Brain microvascular endothelial cell (primary cell): ENCODE measurements at regions not wholly inside any gene's neighbourhood (a gene's known extent, or its start where the extent isn't known, plus 50 kb on each side); places are given as distances from the start of the nearest gene placed in this dataset.

ENCODE experiments used
- DNase-seq: peaks from one replicate; pipeline ENCODE4 v3.0.0-alpha.2; 2020
- H3K27ac ChIP-seq: fragments of 250-450 bp; sonication (Bioruptor Pico); 2 replicates; pipeline ENCODE4 v1.5.1; 2020; ENCODE audit warnings: mild to moderate bottlenecking, moderate library complexity
- H3K27me3 ChIP-seq: fragments of 250-450 bp; sonication (Bioruptor Pico); replicated peaks from 2 replicates; pipeline ENCODE4 v1.5.1; 2020; ENCODE audit warnings: mild to moderate bottlenecking
- H3K36me3 ChIP-seq: fragments of 250-450 bp; sonication (Bioruptor Pico); replicated peaks from 2 replicates; pipeline ENCODE4 v1.5.1; 2020; ENCODE audit warnings: mild to moderate bottlenecking
- H3K4me3 ChIP-seq: 2 replicates; pipeline ENCODE4 v1.5.1; 2011; ENCODE audit warnings: low read depth, mild to moderate bottlenecking, control low read depth, low read length, moderate library complexity
- CTCF ChIP-seq: IDR thresholded peaks from 2 replicates; pipeline ENCODE4 v1.5.1; 2011; ENCODE audit warnings: low read depth, mild to moderate bottlenecking, moderate library complexity, low read length, control low read depth, inconsistent platforms; ENCODE audit errors: missing control alignments
- in situ Hi-C: cut with HindIII; loops from 2 replicates; pipeline ENCODE4 v1.10.0; 2017; ENCODE audit warnings: low sequenced_read_pairs, low pct_ligation_motif_present

GRCh38 chrX:1074172-1074571 lies 138.3 kb downstream of the CRLF2 start:
- no peaks in the 10 kb centered on the region for H3K36me3 ChIP-seq
- no peak for TF ChIP-seq CTCF
- in situ Hi-C loops: no loop called here
- no peak overlapping the region for H3K27ac ChIP-seq
- DNase-seq: no peak
- H3K4me3 ChIP-seq: no peak overlapping the region
- H3K27me3 ChIP-seq: no peaks in the 10 kb centered on the region

GRCh38 chrX:1072637-1073377 lies 139.6 kb downstream of the CRLF2 start:
- Histone ChIP-seq H3K4me3 (no peak overlapping the region), H3K36me3 (no peaks in the 10 kb centered on the region), H3K27ac (no peak overlapping the region), H3K27me3 (no peaks in the 10 kb centered on the region)
- DNase-seq: no peak
- TF ChIP-seq CTCF: no peak
- in situ Hi-C loops: no loop called here

DNA sequence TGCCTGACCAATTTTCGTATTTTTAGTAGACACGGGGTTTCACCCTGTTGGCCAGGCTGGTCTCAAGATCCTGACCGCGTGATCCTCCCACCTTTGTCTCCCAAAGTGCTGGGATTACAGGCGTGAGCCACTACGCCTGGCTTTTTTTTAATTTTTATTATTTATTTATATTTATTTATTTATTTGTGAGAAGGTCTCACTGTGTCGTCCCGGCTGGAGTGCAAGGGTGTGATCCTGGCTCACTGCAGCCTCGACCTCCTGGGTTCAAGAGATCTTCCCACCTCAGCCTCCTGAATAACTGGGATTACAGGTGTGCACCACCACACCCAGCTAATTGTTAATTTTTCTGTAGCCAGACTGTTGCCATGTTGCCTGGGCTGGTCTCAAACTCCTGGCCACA lies 141.1 kb downstream of the CRLF2 start:
- in situ Hi-C loops: no loop called here
- Histone ChIP-seq H3K27me3 (no peaks in the 10 kb centered on the region), H3K27ac (no peak overlapping the region), H3K36me3 (no peaks in the 10 kb centered on the region), H3K4me3 (no peak overlapping the region)
- no peak for DNase-seq
- TF ChIP-seq CTCF: no peak

GRCh38 chrX:1062351-1062750 lies 150.1 kb downstream of the CRLF2 start:
- Histone ChIP-seq H3K36me3 (no peaks in the 10 kb centered on the region), H3K27ac (no peak overlapping the region), H3K27me3 (no peaks in the 10 kb centered on the region), H3K4me3 (no peak overlapping the region)
- no peak for TF ChIP-seq CTCF
- no peak for DNase-seq
- in situ Hi-C loops: no loop called here

- in situ Hi-C loops: no loop called here
- Histone ChIP-seq H3K4me3 (no peak overlapping the region), H3K27me3 (no peaks in the 10 kb centered on the region), H3K36me3 (no peaks in the 10 kb centered on the region), H3K27ac (no peak overlapping the region)
- DNase-seq: no peak
- TF ChIP-seq CTCF: no peak
These were observed 151.9 kb downstream of the CRLF2 start for GRCh38 chrX:1060562-1060960.
